Upper lobe of left lung (tissue), 6 donors: ENCODE measurements at regions not wholly inside any gene's neighbourhood (a gene's known extent, or its start where the extent isn't known, plus 50 kb on each side); places are given as distances from the start of the nearest gene placed in this dataset.

Source experiments
- ATAC-seq, 2 donors: fragments of 200-7000 bp; cut with Tn5 transposase; one replicate each; pipeline ENCODE4 v1.9.1; 2022; ENCODE audit warnings: mild to moderate bottlenecking in 2 of 2, moderate library complexity in 2 of 2; ENCODE audit not compliant: low FRiP score in 2 of 2
- DNase-seq, 2 donors: peaks; one replicate each; pipeline ENCODE4 v3.0.0-alpha.2; 2019 to 2020
- H3K27ac ChIP-seq, 4 donors: fragments of 200-600 bp; sonication (generic); one replicate each; pipeline ENCODE4 v1.5.1; 2016 to 2019
- H3K27me3 ChIP-seq, 4 donors: fragments of 200-600 bp; sonication (generic); one replicate each; pipeline ENCODE4 v1.5.1; 2017 to 2019
- H3K36me3 ChIP-seq, 4 donors: fragments of 200-600 bp; sonication (generic); one replicate each; pipeline ENCODE4 v1.5.1; 2016 to 2019
- H3K4me1 ChIP-seq, 4 donors: fragments of 200-600 bp; sonication (generic); one replicate each; pipeline ENCODE4 v1.5.1; 2018 to 2019
- H3K4me3 ChIP-seq, 4 donors: fragments of 200-600 bp; sonication (generic); one replicate each; pipeline ENCODE4 v1.5.1; 2017 to 2019; ENCODE audit warnings: mild to moderate bottlenecking in 2 of 4, moderate library complexity in 1 of 4
- H3K9me3 ChIP-seq, 4 donors: fragments of 200-600 bp; sonication (generic); one replicate each; pipeline ENCODE4 v1.5.1; 2018 to 2019
- EP300 ChIP-seq, 4 donors: sonication (generic); formaldehyde crosslinking; IDR thresholded peaks; one replicate each; pipeline ENCODE4 v1.5.1; 2017; ENCODE audit warnings: antibody characterized with exemption in 4 of 4, control low read depth in 2 of 4
- POLR2A ChIP-seq, 4 donors: fragments of 450-650 bp; IDR thresholded peaks; one replicate each; pipeline ENCODE4 v1.5.1; 2016 to 2017; ENCODE audit warnings: antibody characterized with exemption in 4 of 4, mild to moderate bottlenecking in 2 of 4
- POLR2AphosphoS5 ChIP-seq, 2 donors: sonication (generic); formaldehyde crosslinking; IDR thresholded peaks; one replicate each; pipeline ENCODE4 v1.5.1; 2017; ENCODE audit warnings: antibody characterized with exemption in 2 of 2
- WGBS, 2 donors: methylation state at CpG; one replicate each; pipeline ENCODE4 v1.1.5; 2017 to 2018; 5-methylcytosine and 5-hydroxymethylcytosine counted together
- TF ChIP-seq, protein P1 (sequence below), 6 experiments: fragments of 450-650 bp in 4 of 6; fragments of 200-600 bp in 2 of 6; sonication (generic) in 2 of 6; IDR thresholded peaks; one replicate each; pipeline ENCODE4 v1.5.1; 2016 to 2019; ENCODE audit warnings: antibody characterized with exemption in 6 of 6
- donor health status: DM: no; HTN: no; CAD: no; lungs with moderate emphysema.
- donor health status: DM: no; HTN: yes; CAD: no; lungs with severe emphysema.

GRCh38 chr2:10234409-10235094 is 68.2 kb upstream of the HPCAL1 start:
- H3K4me1 ChIP-seq: no peaks in the 10 kb centered on the region
- WGBS, 2 donors: 63 to 78% methylated on average over 11 to 15 of the region's 18 CpGs
- H3K27me3 ChIP-seq: no peaks in the 10 kb centered on the region
- H3K9me3 ChIP-seq: no peaks in the 10 kb centered on the region
- TF ChIP-seq POLR2A (IDR thresholded peaks at IDR 0.05): no peak
- no peak for TF ChIP-seq POLR2AphosphoS5 (IDR thresholded peaks at IDR 0.05)
- no peak for TF ChIP-seq EP300 (IDR thresholded peaks at IDR 0.05)
- TF ChIP-seq, protein P1, sequence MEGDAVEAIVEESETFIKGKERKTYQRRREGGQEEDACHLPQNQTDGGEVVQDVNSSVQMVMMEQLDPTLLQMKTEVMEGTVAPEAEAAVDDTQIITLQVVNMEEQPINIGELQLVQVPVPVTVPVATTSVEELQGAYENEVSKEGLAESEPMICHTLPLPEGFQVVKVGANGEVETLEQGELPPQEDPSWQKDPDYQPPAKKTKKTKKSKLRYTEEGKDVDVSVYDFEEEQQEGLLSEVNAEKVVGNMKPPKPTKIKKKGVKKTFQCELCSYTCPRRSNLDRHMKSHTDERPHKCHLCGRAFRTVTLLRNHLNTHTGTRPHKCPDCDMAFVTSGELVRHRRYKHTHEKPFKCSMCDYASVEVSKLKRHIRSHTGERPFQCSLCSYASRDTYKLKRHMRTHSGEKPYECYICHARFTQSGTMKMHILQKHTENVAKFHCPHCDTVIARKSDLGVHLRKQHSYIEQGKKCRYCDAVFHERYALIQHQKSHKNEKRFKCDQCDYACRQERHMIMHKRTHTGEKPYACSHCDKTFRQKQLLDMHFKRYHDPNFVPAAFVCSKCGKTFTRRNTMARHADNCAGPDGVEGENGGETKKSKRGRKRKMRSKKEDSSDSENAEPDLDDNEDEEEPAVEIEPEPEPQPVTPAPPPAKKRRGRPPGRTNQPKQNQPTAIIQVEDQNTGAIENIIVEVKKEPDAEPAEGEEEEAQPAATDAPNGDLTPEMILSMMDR (IDR thresholded peaks at IDR 0.05): no peak
- peak in 1 of 2 donors; percentile 58 for DNase-seq
- H3K27ac ChIP-seq: no peak overlapping the region
- H3K4me3 ChIP-seq: no peak overlapping the region
- no peak for ATAC-seq
- H3K36me3 ChIP-seq: no peaks in the 10 kb centered on the region

- Histone ChIP-seq H3K9me3 (no peaks in the 10 kb centered on the region), H3K4me3 (no peak overlapping the region), H3K36me3 (no peaks in the 10 kb centered on the region), H3K27me3 (no peaks in the 10 kb centered on the region), H3K4me1 (no peaks in the 10 kb centered on the region), H3K27ac (no peak overlapping the region)
- 84 to 92% methylated on average over 5 to 26 of the region's 26 CpGs for WGBS, 2 donors
- DNase-seq (peak in 1 of 2 donors; percentile 52), ATAC-seq (no peak)
- TF ChIP-seq POLR2A (IDR thresholded peaks at IDR 0.05) (no peak), POLR2AphosphoS5 (IDR thresholded peaks at IDR 0.05) (no peak), EP300 (IDR thresholded peaks at IDR 0.05) (no peak)
- TF ChIP-seq, protein P1 (IDR thresholded peaks at IDR 0.05): no peak
Observed at GRCh38 chr2:10235099-10235908, 67.4 kb upstream of the HPCAL1 start.

DNA sequence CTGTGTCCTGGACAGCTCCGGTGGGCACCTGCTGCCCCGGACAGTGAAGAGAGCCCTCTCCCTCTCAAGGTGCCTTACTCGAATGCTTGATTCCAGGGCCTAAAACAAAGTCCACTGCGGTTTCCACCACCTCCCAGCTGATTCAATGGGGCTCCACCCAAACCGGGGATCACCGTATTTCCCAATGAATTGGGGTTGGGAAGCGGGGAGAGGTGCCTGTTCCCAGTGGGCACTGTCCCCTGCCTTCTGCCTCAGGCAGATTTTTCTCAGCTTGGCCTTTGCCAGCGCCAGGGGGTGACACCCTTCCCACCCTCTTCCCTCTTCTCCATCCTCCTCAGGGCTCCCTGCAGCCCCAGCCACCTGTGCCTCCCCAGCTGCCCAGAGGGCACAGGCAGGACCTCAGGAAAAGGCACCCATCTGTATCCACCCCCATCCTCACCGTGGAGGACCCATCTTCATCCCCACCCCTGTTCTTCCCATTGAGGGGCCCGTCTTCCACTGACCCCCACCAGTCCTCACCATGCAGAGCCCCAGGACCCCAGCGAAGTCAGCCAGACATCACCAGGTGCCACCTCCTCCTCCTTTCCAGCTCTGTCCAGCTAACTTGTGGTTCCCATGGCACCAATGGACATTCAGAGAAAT is 66.7 kb upstream of the HPCAL1 start:
- 81 to 91% methylated on average over 9 to 11 of the region's 11 CpGs for WGBS, 2 donors
- DNase-seq: no peak

GRCh38 chr2:10236571-10237391 is 65.9 kb upstream of the HPCAL1 start:
- WGBS, 2 donors: 80 to 83% methylated on average over 8 to 10 of the region's 10 CpGs

More for the DNA sequence above, 66.7 kb upstream of the HPCAL1 start:
- Histone ChIP-seq H3K27ac (no peak overlapping the region), H3K9me3 (no peaks in the 10 kb centered on the region), H3K4me1 (no peaks in the 10 kb centered on the region), H3K27me3 (no peaks in the 10 kb centered on the region), H3K36me3 (no peaks in the 10 kb centered on the region), H3K4me3 (no peak overlapping the region)
- ATAC-seq: no peak
- TF ChIP-seq EP300 (IDR thresholded peaks at IDR 0.05) (no peak), POLR2A (IDR thresholded peaks at IDR 0.05) (no peak), POLR2AphosphoS5 (IDR thresholded peaks at IDR 0.05) (no peak)
- TF ChIP-seq, protein P1 (IDR thresholded peaks at IDR 0.05): no peak

More at GRCh38 chr2:10236571-10237391, 65.9 kb upstream of the HPCAL1 start:
- no peak overlapping the region for H3K27ac ChIP-seq
- DNase-seq (no peak), ATAC-seq (no peak)
- TF ChIP-seq, protein P1 (IDR thresholded peaks at IDR 0.05): no peak
- TF ChIP-seq EP300 (IDR thresholded peaks at IDR 0.05) (no peak), POLR2A (IDR thresholded peaks at IDR 0.05) (no peak), POLR2AphosphoS5 (IDR thresholded peaks at IDR 0.05) (no peak)
- no peaks in the 10 kb centered on the region for H3K9me3 ChIP-seq
- no peak overlapping the region for H3K4me3 ChIP-seq
- H3K36me3 ChIP-seq: no peaks in the 10 kb centered on the region
- no peaks in the 10 kb centered on the region for H3K4me1 ChIP-seq
- H3K27me3 ChIP-seq: no peaks in the 10 kb centered on the region
